Natural killer cell (primary cell): ENCODE measurements at regions not wholly inside any gene's neighbourhood (a gene's known extent, or its start where the extent isn't known, plus 50 kb on each side); places are given as distances from the start of the nearest gene placed in this dataset.
"Not testable (repeated sequence)": the region's sequence is repeated elsewhere in the genome, so short reads cannot be mapped to it uniquely, and the experiment has no call there.

Experiments
- ATAC-seq, 3 donors: fragments of 150-1000 bp in 2 of 3; fragments of 200-7000 bp in 1 of 3; cut with Tn5 transposase; 1 replicate in 1 of 3; 2 replicates in 2 of 3; pipeline ENCODE4 v1.10.0; 2021; ENCODE audit warnings: mild to moderate bottlenecking in 2 of 3, moderate library complexity in 2 of 3
- DNase-seq, 2 donors: peaks; one replicate each; pipeline versions ENCODE4 v3.0.0 to v3.0.0-alpha.2; 2013 to 2021; ENCODE audit warnings: mixed read lengths in 1 of 2
- H3K27ac ChIP-seq: one replicate; pipeline ENCODE4 v1.5.1; 2013; ENCODE audit warnings: mild to moderate bottlenecking, low read length
- H3K27me3 ChIP-seq: one replicate; pipeline ENCODE4 v1.6.1; 2013; ENCODE audit warnings: low read length; ENCODE audit not compliant: control insufficient read depth, insufficient read depth
- H3K36me3 ChIP-seq: one replicate; pipeline ENCODE4 v1.6.1; 2013; ENCODE audit warnings: low read length; ENCODE audit not compliant: control insufficient read depth, insufficient read depth
- H3K4me1 ChIP-seq: one replicate; pipeline ENCODE4 v1.6.1; 2013; ENCODE audit warnings: low read length; ENCODE audit not compliant: control insufficient read depth, insufficient read depth
- H3K4me3 ChIP-seq: one replicate; pipeline ENCODE4 v1.5.1; 2013; ENCODE audit warnings: low read length
- H3K9me3 ChIP-seq: one replicate; pipeline ENCODE4 v1.6.1; 2013; ENCODE audit warnings: low read length; ENCODE audit not compliant: control insufficient read depth, insufficient read depth
- H3K27ac Mint-ChIP-seq, 2 donors: one replicate each; pipeline ENCODE4 v1.8.0; 2022; ENCODE audit warnings: mild to moderate bottlenecking in 2 of 2, mixed read lengths in 2 of 2, moderate library complexity in 1 of 2
- H3K27me3 Mint-ChIP-seq, 2 donors: one replicate each; pipeline ENCODE4 v1.8.0; 2022; ENCODE audit warnings: low read depth in 2 of 2, mixed read lengths in 2 of 2
- H3K36me3 Mint-ChIP-seq: one replicate; pipeline ENCODE4 v1.8.0; 2022; ENCODE audit warnings: mixed read lengths
- H3K4me1 Mint-ChIP-seq, 2 donors: one replicate each; pipeline ENCODE4 v1.8.0; 2022; ENCODE audit warnings: mixed read lengths in 2 of 2
- H3K4me3 Mint-ChIP-seq: one replicate; pipeline ENCODE4 v1.8.0; 2022; ENCODE audit warnings: mild to moderate bottlenecking, moderate library complexity, mixed read lengths
- H3K9me3 Mint-ChIP-seq, 2 donors: one replicate each; pipeline ENCODE4 v1.8.0; 2022; ENCODE audit warnings: mixed read lengths in 2 of 2
- WGBS: methylation state at CpG from one replicate; pipeline ENCODE4 v1.1.7; 2013; ENCODE audit warnings: missing lambda C conversion rate; ENCODE audit not compliant: insufficient coverage; 5-methylcytosine and 5-hydroxymethylcytosine counted together
- intact Hi-C: fragments of 100-400 bp; cut with micrococcal nuclease; formaldehyde crosslinking; loops from one replicate; pipeline ENCODE4 v1.14.2; 2022
- TF ChIP-seq, protein P1 (sequence below): fragments of 200-600 bp; IDR thresholded peaks from one replicate; pipeline ENCODE4 v1.8.0; 2022; ENCODE audit warnings: antibody characterized with exemption

DNA sequence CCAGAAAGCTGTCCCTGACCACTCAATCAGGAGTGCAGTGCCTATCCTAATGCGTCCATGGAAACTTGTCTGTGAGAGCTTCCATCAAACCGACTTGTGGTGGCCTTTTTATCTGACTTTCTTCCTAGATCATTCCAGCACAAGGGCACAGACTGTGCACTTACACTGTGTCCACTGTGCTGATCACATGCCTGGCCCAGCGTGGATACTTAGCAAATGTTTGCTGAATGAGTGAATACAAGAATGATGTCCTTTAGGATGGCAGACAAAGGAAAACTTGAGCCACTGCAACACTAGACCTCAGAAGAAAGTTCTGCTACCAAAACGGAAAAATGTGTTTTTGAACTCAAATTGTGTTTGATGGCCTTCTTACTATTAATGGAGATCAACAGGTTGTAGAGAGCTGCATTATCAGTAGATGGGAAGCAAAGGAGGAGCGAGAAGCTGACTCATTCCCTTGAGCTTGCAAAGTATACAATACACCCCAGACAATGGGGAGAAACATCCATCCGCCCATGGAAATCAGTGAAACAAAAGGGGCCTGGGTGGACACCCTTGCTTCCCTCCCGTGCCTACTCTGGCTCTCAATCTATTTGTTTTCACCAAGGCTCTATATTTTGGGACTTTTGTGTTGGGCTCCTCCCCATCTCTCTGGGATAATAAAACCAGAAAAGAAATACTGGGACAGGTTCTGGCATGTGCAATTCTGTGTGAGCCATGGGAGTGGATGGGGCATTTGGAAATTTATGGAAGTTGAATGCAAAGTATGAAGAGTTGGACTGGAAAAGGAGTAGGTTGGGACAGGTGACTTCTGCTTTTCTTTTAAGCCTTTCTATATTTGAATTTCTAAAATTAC lies 76.2 kb upstream of the ZFAND5 start:
- over 99% methylated on average over 7 of the region's 7 CpGs for WGBS
- Histone ChIP-seq H3K9me3 (no peaks in the 10 kb centered on the region), H3K4me1 (peaks cover 14% of the 10 kb centered on the region), H3K27me3 (no peaks in the 10 kb centered on the region), H3K36me3 (no peaks in the 10 kb centered on the region), H3K27ac (no peak overlapping the region), H3K4me3 (no peak overlapping the region)
- intact Hi-C loops, result loop anchor here (5.0 kb wide), 1 partner anchor 146 kb away; no protein-coding TSS in a partner anchor
- H3K4me1 Mint-ChIP-seq, result peaks cover 7 to 15% of the 10 kb centered on the region in 2 donors
- TF ChIP-seq, protein P1, sequence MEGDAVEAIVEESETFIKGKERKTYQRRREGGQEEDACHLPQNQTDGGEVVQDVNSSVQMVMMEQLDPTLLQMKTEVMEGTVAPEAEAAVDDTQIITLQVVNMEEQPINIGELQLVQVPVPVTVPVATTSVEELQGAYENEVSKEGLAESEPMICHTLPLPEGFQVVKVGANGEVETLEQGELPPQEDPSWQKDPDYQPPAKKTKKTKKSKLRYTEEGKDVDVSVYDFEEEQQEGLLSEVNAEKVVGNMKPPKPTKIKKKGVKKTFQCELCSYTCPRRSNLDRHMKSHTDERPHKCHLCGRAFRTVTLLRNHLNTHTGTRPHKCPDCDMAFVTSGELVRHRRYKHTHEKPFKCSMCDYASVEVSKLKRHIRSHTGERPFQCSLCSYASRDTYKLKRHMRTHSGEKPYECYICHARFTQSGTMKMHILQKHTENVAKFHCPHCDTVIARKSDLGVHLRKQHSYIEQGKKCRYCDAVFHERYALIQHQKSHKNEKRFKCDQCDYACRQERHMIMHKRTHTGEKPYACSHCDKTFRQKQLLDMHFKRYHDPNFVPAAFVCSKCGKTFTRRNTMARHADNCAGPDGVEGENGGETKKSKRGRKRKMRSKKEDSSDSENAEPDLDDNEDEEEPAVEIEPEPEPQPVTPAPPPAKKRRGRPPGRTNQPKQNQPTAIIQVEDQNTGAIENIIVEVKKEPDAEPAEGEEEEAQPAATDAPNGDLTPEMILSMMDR, result no peak
- no peak overlapping the region for H3K27ac Mint-ChIP-seq
- H3K4me3 Mint-ChIP-seq, result no peak overlapping the region
- ATAC-seq (no peak), DNase-seq (no peak)
- H3K9me3 Mint-ChIP-seq, result no peaks in the 10 kb centered on the region
- H3K36me3 Mint-ChIP-seq, result no peaks in the 10 kb centered on the region
- peaks cover 19 to 56% of the 10 kb centered on the region in 2 donors for H3K27me3 Mint-ChIP-seq

DNA sequence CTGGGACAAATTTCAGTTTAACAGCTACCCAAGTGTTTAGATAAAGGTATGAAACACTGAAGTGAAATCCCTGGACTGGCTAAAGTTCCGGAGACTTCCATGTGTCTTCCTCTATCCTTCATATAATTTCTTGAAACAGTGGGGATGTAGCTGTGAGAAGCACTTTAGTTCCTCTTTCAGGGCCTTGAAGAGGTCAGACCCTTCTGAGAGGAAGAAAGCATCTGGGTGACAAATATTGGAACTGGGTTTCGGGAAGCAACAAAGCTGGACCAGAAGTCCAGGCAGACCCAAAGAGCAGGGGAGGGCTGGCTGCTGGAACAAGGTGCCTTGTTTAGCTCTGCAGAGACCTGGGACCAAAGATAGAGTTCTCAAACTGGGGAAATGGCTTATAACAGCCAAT lies 75.4 kb upstream of the ZFAND5 start:
- H3K9me3 Mint-ChIP-seq, result no peaks in the 10 kb centered on the region
- no peak for ATAC-seq
- H3K27me3 ChIP-seq, result no peaks in the 10 kb centered on the region
- no peak for DNase-seq
- H3K36me3 Mint-ChIP-seq, result no peaks in the 10 kb centered on the region
- H3K4me3 Mint-ChIP-seq, result no peak overlapping the region
- peaks cover 14% of the 10 kb centered on the region for H3K4me1 ChIP-seq
- intact Hi-C loops, result loop anchor here (5.0 kb wide), 1 partner anchor 147 kb away; no protein-coding TSS in a partner anchor
- no peaks in the 10 kb centered on the region for H3K9me3 ChIP-seq
- peaks cover 7 to 15% of the 10 kb centered on the region in 2 donors for H3K4me1 Mint-ChIP-seq
- no peaks in the 10 kb centered on the region for H3K36me3 ChIP-seq
- H3K27ac Mint-ChIP-seq, result no peak overlapping the region
- no peak overlapping the region for H3K27ac ChIP-seq
- H3K27me3 Mint-ChIP-seq, result peaks cover 21 to 57% of the 10 kb centered on the region in 2 donors
- TF ChIP-seq, protein P1, result no peak
- H3K4me3 ChIP-seq, result no peak overlapping the region
- WGBS, result 77% methylated on average over 2 of the region's 2 CpGs

DNA sequence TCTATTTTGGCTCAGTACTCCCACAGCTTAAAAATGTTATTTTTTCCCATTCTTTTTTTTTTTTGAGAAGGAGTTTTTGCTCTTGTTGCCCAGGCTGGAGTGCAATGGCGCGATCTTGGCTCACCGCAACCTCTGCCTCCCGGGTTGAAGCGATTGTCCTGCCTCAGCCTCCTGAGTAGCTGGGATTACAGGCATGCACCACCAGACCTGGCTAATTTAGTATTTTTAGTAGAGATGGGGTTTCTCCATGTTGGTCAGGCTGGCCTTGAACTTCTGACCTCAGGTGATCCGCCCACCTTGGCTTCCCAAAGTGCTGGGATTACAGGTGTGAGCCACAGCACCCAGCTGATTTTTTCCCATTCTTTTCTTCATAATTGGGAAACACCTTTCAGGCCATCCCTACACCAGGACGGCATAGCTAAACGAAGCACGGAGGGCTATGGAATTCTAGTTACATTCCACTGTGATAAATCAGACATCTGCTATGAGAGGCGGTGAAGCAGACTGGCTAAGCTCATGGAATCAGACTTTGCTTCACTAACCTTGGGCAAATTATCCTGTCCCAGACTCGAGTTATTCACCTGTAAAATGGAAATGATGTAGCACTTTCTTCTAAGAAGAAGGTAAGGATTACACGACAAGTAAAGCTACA lies 68.7 kb upstream of the ZFAND5 start:
- H3K27ac Mint-ChIP-seq, DNase-seq, H3K27ac ChIP-seq, ATAC-seq, H3K9me3 ChIP-seq, H3K36me3 ChIP-seq, H3K9me3 Mint-ChIP-seq, intact Hi-C loops, H3K36me3 Mint-ChIP-seq, H3K4me1 Mint-ChIP-seq, H3K27me3 ChIP-seq, H3K4me3 Mint-ChIP-seq, H3K4me1 ChIP-seq, H3K4me3 ChIP-seq: not testable (repeated sequence)
- peaks cover 5 to 29% of the 10 kb centered on the region in 2 donors for H3K27me3 Mint-ChIP-seq
- WGBS, result 95% methylated on average over 12 of the region's 12 CpGs

DNA sequence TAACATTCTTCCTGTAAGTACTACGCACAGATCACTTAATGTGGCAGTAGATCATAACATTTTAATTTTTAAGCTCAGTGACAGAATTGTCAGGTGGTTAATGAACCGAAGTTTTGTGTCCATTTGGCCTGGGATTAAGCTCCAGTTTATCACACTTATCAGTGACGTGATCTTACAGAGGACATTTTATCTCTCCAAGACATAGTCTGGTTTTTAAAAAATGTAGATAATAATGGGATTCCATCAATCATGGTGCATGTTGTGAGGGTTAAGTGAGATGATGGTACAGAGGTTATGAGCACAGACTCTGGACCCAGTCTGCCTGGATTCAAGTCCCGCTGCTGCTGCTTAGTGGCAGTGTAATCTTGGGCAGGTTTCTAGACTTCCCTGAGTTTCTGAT lies 66.0 kb upstream of the ZFAND5 start:
- H3K4me3 Mint-ChIP-seq, result no peak overlapping the region
- no peaks in the 10 kb centered on the region for H3K36me3 Mint-ChIP-seq
- no peaks in the 10 kb centered on the region for H3K4me1 ChIP-seq
- H3K27ac ChIP-seq, result no peak overlapping the region
- H3K4me1 Mint-ChIP-seq, result no peaks in the 10 kb centered on the region
- H3K27me3 ChIP-seq, result no peaks in the 10 kb centered on the region
- H3K9me3 Mint-ChIP-seq, result no peaks in the 10 kb centered on the region
- H3K9me3 ChIP-seq, result no peaks in the 10 kb centered on the region
- no peak for ATAC-seq
- 89% methylated on average over 3 of the region's 4 CpGs for WGBS
- TF ChIP-seq, protein P1, result no peak
- H3K27ac Mint-ChIP-seq, result no peak overlapping the region
- DNase-seq, result no peak
- H3K4me3 ChIP-seq, result no peak overlapping the region
- H3K36me3 ChIP-seq, result no peaks in the 10 kb centered on the region
- H3K27me3 Mint-ChIP-seq, result peaks cover 6 to 10% of the 10 kb centered on the region in 2 donors
- intact Hi-C loops, result no loop called here
